ENCODE measurements at regions not wholly inside any gene's neighbourhood (a gene's known extent, or its start where the extent isn't known, plus 50 kb on each side); places are given as distances from the start of the nearest gene placed in this dataset.
A peak's percentile ranks its signal among the peaks of the same experiment; 100 is the strongest.
"Not testable (repeated sequence)": the region's sequence is repeated elsewhere in the genome, so short reads cannot be mapped to it uniquely, and the experiment has no call there.

DNA sequence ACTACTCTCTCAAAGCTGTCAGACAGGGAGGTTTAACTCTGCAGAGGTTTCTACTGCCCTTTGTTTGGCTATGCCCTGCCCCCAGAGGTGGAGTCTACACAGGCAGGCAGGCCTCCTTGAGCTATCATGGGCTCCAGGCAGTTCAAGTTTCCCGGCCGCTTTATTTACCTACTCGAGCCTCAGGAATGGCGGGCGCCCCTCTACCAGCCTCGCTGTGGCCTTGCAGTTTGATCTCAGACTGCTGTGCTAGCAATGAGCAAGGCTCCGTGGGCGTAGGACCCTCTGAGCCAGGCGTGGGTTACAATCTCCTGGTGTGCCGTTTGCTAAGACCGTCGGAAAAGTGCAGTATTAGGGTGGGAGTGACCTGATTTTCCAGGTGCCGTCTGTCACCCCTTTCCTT is 124.3 kb downstream of the PTCHD1 start:
- DNase-seq, result not testable (repeated sequence)

DNA sequence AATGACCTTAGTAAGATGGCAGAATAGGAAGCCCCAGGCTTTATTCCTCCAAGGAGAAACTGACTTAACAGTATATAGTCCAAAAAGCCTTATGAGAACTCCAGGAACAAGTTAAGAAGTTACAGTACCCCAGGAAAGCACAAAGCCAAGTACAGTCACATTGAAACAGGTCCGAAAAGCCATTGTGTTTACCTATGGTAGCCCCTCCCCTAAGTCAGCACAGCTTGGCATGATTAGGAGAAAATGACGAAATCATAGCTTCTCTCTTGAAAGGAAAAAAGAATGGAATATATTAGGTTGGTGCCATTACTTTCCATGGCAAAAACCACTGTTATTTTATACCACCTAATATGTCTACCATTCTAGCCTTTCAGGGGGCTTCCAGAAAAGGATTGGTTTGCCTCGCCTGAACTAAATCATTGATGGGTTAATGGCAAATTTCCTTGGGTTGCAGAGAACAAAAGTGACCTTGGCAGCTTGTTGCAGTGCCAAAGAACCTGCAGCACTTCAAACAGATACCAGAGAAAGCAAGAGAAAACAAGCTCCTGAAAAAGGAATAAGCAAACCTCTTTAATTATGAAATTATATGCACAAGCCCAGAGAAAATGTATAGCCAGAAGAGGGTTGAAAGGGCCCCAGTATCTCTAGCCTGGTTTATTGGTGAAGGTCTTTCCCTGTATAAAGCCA is 130.6 kb downstream of the PTCHD1 start:
- DNase-seq, result no peak

DNA sequence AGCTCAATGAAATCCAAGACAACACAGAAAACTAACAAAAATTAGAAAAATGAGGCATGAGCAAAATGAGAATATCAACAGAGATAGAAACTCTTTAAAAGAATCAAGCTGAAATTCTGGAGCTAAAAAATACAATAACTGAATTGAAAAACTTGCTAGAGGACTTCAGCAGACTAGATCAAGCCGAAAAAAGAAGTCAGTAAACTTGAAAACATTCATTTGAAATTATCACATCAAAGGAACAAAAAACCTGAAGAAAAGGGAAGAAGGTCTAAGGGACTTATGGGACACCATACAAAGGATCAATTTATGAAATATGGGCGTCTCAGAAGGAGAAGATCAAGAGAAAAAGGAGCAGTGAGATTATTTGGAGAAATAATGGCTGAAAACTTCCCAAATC is 131.3 kb downstream of the PTCHD1 start:
- no peak for DNase-seq

DNA sequence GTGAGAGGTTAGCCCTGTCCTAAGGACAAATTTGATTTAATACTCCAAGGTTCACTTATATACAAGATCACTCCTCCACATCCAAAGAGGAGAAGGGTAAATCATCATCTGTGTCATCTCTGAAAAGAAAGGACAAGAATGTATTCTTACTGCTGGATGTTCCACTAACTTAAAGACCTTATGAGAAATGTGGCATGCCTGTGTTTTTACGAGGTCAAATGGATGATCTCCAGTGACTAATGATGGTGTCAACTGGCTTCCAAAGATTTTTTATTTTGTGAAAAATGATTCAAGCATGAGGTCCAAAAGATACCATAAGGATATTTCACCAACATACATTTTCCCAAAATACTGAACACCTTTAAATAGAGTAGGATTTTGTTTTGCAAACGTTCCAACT is 143.4 kb downstream of the PTCHD1 start:
- no peak for DNase-seq

DNA sequence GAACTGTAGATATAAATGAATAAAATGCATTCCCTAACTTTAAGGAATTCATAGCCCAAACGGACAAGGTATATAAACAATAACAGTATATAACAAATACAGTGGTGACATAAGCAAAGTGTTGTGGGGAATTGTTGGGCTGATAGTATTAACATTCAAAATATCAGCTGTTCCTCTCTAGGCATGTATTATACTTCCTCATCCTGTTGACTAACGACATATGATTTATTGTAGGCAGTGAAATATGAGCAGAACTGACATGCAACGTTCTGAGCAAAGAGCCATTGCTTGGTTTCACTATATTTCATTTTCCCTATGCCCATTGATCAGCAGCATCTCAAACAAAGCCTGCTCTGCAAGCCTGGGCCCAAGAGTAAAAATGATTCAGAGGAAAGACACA is 143.9 kb downstream of the PTCHD1 start:
- DNase-seq, result no peak

DNA sequence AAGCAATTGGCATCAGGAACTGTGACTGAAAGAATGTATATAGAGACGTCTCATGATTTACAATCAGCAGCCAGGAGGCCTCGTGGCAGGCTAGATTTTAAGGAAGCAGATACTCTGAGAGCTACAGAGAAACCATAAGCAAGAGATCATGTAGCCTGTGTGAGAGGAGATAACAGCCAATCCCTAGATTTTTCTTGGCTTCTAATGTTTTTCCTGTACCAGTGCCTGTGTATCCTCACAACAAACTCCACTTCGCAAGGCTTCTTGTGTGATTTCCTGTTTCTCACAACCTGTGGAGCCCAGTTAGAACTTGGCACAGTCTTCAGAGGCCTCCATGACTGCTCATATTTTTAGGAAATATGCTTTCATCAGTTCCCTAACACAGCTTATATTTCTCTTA is 147.9 kb downstream of the PTCHD1 start:
- DNase-seq, result no peak

DNA sequence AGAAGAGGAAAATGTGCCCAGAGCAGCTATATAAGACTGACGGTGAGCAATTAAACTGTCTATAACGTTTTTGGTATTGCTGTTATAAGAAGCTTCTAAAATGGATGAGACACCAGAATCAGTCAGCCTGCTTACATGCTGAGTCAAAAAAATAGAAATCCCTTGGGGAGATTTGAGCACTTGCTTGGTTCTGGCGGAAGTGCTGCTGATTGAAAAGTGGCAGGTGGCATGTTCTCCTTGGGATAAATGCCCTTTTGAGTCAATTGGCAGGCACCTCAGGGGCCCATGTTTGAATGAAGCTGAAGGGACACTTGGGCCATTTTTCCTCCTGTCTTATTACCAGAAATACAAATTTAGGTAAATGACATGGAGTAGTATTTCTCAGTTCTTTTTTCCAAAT is 148.7 kb downstream of the PTCHD1 start:
- DNase-seq, result no peak

DNA sequence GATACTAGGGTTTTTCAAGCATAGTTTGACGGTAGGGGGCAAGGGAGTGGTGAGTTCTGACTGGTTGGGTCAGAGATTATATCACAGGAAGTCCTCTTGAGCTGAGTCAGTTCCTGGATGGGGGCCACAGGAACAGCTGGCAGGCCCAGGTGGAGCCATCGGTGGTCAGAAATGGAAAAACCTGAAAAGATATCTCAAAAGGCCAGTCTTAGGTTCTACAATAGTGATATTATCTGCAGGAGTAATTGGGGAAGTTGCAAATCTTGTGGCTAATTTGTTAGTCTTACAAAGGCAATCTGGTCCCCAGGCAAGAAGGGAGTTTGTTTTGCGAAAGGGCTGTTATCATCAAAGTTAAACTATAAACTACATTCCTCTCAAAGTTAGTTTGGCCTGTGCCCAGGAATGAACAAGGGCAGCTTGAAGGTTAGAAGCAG is 159.3 kb downstream of the PTCHD1 start:
- DNase-seq, result no peak

DNA sequence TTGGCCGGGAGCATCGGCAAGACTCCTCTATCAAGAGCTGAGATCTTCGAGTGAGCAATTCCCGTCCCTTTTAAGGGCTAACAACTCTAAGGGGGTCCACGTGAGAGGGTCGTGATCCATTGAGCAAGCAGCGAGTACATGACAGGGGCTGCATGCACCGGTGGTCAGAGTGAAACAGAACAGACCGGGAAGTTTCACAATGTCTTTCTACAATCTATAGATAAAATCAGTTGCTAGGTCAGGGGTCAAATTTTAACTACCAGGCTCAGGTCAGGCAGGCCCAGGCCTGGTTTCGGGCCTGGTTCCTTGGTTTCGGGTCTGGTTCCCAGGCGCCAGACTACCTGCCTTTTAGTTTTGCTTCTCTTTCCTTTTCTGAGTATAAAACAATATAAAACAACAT is 160.1 kb downstream of the PTCHD1 start:
- no peak for DNase-seq

DNA sequence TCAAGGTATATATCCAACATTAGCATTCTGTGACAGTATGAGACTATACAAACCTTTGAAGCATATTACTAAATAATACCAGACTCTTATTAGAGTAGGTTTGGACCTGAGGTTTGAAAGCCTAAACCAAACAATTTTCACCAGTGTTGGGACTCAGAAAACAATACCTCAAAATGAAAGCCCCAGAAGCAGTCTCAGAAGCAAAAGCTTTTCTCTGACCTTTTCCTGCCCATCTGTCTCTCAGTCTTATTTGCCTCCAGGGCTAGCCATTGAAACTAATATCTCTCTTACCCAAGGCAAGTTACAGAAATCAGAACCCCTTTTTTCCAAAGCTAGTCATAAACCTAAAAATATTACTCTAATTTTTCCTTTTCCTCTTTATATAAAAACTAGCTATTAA is 163.3 kb downstream of the PTCHD1 start:
- DNase-seq, result no peak

DNA sequence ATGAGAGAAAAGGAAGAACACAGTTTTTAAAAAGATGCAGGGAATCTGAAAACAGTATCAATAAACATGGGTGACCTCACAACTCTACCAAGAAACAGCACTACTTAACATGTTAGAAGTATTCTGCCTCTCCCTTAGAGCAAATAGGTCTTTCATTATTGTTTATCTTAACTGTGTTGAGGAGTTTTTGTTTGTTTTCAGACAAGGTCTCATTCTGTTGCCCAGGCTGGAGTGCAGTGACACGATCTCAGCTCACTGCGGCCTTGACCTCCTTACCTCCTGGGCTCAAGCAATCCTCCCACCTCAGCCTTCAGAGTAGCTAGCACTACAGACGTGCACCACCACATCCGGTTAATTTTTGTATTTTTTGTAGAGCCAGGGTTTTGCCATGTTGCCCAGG is 165.3 kb upstream of the PRDX4 start:
- no peak for DNase-seq

DNA sequence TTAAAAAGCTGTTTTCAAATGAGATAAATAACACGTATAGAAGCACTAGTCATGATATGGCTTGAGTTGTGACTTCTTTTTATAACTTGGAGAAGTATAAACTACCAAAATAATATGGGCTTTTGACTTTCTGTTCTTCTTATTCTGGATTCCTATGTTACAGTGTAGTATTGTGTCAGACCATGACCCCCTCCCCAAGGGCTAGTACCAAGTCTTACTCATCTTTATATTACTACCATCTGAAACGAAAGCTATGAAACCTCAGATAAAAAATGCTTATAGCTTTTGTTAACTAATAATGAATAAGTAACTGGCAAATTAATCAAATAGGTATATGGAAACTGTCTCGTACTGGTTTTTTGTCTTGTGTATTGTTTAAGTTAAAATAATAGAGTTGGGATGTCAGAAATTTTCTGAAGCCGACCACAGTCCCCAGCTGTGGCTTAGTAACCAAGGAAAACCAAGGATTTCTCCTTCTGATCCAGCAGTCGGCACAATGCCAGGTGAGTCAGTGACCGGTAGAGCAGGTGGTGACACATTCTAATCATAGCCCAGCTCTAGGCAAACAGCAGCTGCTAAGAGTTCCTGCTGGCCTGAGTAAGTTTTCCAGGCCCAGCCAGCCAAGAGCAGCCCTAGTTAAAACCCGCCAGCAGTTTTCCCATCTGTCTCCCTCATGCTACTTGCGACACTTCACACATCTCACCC is 163.3 kb upstream of the PRDX4 start:
- no peak for DNase-seq

DNA sequence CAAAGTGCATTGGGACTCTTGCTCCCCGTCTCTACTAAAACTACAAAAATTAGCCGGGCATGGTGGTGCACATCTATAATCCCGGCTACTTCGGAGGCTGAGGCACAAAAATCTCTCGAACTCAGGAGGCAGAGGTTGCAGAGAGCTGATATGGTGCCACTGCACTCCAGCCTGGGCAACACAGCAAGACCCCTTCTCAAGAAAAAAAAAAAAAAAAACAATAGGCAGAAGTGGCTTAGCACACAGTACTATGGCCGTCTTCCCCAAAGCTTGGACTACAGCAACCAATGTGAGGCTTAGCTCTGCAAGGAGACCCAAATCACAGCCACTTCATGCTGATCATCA is 162.8 kb upstream of the PRDX4 start:
- DNase-seq, result no peak

DNA sequence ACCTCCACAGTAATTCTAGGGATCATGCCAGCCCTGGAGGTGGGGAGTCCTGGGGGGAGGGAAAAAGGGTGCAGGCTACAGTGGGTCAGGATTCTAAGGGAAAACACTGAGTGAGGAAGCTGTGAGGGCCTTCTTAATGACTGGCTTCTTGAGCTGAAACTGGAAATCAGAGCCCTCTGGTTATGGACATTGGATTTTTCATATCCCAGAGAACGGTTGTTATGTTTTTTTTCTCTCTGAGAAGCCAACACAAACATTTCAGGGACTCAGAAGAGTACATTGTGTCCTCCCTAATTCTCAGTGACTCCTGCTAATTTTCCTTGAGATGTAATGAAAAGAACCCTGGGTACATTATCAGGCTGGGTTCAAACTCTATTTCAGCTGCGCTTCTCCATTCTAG is 162.4 kb upstream of the PRDX4 start:
- DNase-seq, result no peak

DNA sequence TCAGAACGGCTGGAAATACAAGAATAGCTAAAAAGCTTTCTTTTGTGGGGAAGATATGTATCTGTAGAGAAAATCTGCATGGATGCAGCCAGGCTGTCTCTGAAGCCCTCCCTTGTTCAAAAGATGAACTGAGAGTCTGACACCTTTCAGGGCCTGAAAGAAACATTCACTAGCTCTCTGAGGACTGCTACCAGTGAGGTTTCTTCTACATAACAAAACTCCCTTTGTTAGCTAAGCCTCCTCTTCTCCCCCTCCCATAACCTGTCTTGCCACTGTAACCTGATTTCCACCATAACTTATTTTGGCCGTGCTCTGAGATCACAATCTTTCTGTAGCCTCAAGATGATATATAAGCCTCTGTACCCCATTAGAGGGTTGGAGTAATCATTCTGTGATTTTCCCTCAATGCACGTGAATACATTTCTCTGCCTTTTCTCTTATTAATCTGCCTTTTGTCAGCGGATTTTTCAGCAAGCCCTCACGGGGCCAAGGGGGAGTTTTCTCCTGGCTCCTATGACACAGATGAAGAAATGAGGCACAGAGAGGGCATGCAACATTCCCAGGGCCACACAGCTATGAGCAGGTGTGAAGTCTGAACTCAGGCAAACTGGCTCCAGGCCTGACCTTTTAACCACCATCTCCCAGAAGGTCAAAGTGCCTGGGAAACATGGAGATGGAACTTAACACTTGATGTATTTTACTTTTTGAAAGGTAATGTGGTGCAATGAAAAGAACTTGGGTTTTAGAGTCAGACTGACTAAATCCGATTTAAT is 161.6 kb upstream of the PRDX4 start:
- DNase-seq, result no peak

DNA sequence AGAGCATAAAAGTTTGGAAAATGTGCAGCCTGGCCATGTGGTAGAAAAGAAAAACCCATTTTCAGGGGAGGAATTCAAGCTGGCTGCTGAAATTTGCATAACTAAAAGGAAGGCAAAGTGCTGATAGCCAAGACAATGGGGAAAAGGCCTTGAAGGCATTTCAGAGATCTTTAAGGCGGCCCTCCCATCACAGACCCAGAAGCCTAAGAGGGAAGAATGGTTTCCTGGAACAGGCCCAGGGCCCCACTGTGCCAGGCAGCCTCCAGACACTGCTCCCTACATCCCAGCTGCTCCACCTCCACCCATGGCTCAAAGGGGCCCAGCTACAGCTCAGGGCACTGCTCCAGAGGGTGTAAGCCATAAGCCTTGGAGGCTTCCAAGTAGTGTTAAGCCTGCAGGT is 158.0 kb upstream of the PRDX4 start:
- no peak for DNase-seq

DNA sequence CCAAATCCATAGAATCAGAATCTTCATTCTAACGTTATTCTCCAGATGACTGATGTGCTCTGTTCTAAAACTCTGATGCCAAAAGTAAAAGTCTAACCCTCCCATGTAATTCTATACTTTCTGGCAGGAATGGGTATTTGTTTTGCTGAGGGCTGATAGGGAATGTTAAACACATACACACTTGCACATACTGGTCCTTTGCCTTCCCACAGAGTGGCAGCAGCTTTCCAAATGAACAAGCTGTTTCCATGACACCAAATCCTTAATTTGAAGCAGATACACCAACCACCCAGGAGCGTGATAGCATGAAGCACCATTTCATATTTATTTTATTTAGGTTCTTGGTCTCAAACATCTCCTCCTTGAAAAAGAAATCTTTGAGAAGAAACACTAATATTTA is 155.5 kb upstream of the PRDX4 start:
- peak; percentile 33 for DNase-seq

DNA sequence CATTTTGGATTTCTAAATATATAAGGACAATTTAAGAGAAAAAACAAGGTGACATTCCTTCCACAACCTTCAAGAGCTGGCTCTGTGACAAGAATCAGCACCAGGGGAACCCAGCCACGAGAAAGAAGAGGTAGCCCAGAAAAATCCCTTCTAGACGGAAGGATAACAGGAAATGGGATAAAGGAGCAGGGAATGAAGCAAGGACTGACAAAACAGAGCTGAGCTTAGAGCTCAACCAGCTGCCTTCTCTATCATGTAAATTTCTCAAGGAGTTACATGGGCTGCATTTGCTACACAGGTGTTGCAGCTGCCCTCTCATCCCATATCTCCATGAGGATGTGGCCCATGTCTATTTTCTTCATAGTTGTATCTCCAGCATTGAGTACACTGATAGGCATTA is 154.2 kb upstream of the PRDX4 start:
- DNase-seq, result no peak

DNA sequence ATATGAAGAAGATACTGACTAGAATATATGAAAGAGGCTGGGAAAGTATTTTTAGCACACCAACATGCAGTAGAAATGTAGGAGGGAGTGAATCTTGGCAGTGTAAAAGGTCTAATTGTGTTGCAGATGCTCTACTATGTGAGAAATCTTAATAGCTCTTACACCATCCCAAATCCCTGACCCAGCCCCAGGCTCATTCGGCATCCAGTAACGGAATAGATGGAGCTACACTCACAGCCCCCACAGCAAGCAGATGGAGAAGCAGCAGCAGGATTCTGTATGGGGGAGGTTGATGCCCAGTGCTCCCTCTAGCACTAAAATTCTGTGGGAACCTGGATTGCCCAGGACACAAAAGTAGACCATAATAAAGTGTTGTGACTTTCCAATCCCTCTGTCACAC is 153.2 kb upstream of the PRDX4 start:
- no peak for DNase-seq

DNA sequence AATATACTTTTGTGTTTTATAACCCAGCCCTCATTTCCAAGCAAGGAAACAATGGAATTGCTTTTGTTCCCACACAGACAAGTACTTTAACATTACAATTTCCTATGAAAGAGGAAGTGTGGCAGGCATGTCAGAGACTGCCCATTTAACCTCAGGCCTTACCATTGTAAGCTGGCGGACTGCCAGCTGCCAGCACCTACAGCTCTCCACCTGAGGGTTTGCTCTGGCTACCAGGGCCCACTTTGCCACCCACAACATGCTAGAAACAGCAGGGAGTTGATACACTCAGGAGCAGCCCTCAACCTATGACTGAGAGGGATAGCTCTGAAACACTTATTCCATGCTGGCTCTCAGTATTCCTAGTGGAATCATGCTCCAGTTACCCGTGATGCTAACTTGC is 152.3 kb upstream of the PRDX4 start:
- no peak for DNase-seq

DNA sequence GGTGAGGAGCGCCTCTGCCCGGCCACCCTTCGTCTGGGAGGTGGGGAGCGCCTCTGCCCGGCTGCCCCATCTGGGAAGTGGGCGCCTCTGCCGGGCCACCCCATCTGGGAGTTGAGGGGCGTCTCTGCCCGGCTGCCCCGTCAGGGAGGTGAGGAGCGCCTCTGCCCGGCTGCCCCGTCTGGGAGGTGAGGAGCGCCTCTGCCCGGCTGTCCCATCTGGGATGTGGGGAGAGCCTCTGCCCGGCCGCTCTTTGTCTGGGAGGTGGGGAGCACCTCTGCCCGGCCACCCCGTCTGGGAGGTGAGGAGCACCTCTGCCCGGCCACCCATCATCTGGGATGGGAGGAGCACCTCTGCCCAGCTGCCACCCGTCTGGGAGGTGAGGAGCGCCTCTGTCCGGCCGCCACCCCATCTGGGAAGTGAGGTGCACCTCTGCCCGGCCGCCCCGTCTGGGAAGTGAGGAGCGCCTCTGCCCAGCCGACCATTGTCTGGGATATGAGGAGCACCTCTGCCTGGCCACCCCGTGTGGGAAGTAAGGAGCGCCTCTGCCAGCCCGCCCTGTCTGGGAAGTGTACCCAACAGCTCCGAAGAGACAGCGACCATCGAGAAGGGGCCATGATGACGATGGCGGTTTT is 144.2 kb upstream of the PRDX4 start:
- DNase-seq, result not testable (repeated sequence)

DNA sequence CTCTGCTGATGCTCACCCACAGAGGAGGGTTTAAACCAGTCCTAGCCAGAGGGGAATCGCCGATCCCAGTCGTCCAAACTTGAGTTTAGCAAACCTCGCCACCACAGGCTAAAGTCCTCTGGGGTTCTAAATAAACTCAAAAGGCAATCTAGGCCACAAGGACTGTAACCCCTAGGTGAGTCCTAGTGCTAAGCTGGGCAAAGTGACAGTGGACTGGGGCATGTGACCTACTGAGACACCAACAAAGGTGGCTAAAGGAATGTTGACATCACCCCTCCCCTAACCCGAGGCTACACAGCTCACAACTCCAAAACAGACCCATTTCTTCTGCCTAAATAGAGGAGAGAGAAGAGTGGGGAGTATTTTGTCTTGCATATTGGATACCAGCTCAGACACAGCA is 142.8 kb upstream of the PRDX4 start:
- no peak for DNase-seq

DNA sequence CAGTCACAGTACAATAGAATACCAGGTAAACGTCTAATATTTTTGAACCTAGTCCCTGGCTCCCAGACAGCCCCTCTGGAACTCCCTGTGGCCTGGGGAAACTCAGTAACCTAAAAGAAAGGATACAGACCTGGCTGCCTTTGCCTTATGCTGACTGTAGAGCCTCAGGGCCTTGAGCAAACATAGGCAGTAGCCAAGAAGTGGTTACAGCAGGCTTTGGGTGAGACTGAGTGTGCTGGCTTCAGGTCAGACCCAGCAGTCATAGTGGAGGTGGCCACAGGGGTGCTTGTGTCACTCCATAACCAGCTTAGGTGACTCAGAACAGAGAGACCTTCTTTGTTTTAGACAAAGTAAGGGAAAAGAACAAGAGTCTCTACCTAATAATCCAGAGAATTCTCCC is 141.8 kb upstream of the PRDX4 start:
- DNase-seq, result no peak

All from skin of body (tissue), 1 donor.